T1000 (cell line): ENCODE measurements at regions not wholly inside any gene's neighbourhood (a gene's known extent, or its start where the extent isn't known, plus 50 kb on each side); places are given as distances from the start of the nearest gene placed in this dataset.

Source experiments
- DNase-seq: peaks from one replicate; lab custom pipeline; 2025; ENCODE audit warnings: mixed read lengths; lab: John Stamatoyannopoulos, UW

GRCh38 chr6:2462831-2463230 is 217.4 kb upstream of the GMDS start:
- DNase-seq, result no peak

- no peak for DNase-seq
Observed at GRCh38 chr6:2460216-2460745, 214.9 kb upstream of the GMDS start.

- DNase-seq, result no peak
Observed at GRCh38 chr6:2454180-2454579, 208.8 kb upstream of the GMDS start.

- no peak for DNase-seq
Observed at GRCh38 chr6:2450546-2450945, 205.1 kb upstream of the GMDS start.

GRCh38 chr6:2449572-2449940 is 204.2 kb upstream of the GMDS start:
- no peak for DNase-seq

- DNase-seq, result no peak
Observed at GRCh38 chr6:2448826-2449571, 203.6 kb upstream of the GMDS start.

GRCh38 chr6:2447931-2448330 is 202.5 kb upstream of the GMDS start:
- DNase-seq, result no peak

- DNase-seq, result no peak
Observed at GRCh38 chr6:2447318-2447920, 202.0 kb upstream of the GMDS start.

- DNase-seq, result no peak
Observed at GRCh38 chr6:2441601-2442475, 196.4 kb upstream of the GMDS start.

- DNase-seq, result no peak
Observed at GRCh38 chr6:2440516-2440915, 195.1 kb upstream of the GMDS start.

GRCh38 chr6:2439632-2440031 is 194.2 kb upstream of the GMDS start:
- no peak for DNase-seq

GRCh38 chr6:2439082-2439481 is 193.7 kb upstream of the GMDS start:
- DNase-seq, result no peak

GRCh38 chr6:2436410-2437154 is 191.2 kb upstream of the GMDS start:
- no peak for DNase-seq

- no peak for DNase-seq
Observed at GRCh38 chr6:2435323-2435722, 189.9 kb upstream of the GMDS start.

- no peak for DNase-seq
Observed at GRCh38 chr6:2434912-2435311, 189.5 kb upstream of the GMDS start.

- no peak for DNase-seq
Observed at GRCh38 chr6:2434116-2434515, 188.7 kb upstream of the GMDS start.

- DNase-seq, result no peak
Observed at GRCh38 chr6:2433711-2434110, 188.3 kb upstream of the GMDS start.

- no peak for DNase-seq
Observed at GRCh38 chr6:2433266-2433665, 187.9 kb upstream of the GMDS start.

- no peak for DNase-seq
Observed at GRCh38 chr6:2432292-2432691, 186.9 kb upstream of the GMDS start.

- DNase-seq, result no peak
Observed at GRCh38 chr6:2430612-2431011, 185.2 kb upstream of the GMDS start.

GRCh38 chr6:2429460-2429859 is 184.1 kb upstream of the GMDS start:
- no peak for DNase-seq

- no peak for DNase-seq
Observed at GRCh38 chr6:2429032-2429431, 183.6 kb upstream of the GMDS start.
